Common myeloid progenitor, CD34-positive (primary cell): ENCODE measurements at regions not wholly inside any gene's neighbourhood (a gene's known extent, or its start where the extent isn't known, plus 50 kb on each side); places are given as distances from the start of the nearest gene placed in this dataset.

Experiments
- CTCF ChIA-PET: fragments of 350-600 bp; sonication (Branson Sonifier 250); formaldehyde crosslinking; loops from one replicate; lab custom pipeline; 2021; ENCODE audit warnings: antibody characterized with exemption; lab: Charles Lee
- POLR2A ChIA-PET: fragments of 350-600 bp; sonication (Branson Sonifier 250); formaldehyde crosslinking; loops from one replicate; lab custom pipeline; 2021; ENCODE audit warnings: antibody characterized with exemption; lab: Charles Lee
- DNase-seq, 3 donors: peaks; one replicate each; pipeline versions ENCODE4 v3.0.0 to v3.0.0-alpha.2; 2013
- H3K27ac ChIP-seq, 2 experiments: 1 replicate in 1 of 2; 2 replicates in 1 of 2; pipeline ENCODE4 v1.7.0; 2013; ENCODE audit warnings: inconsistent platforms in 2 of 2, low read length in 2 of 2, mild to moderate bottlenecking in 2 of 2, low read depth in 1 of 2, moderate library complexity in 1 of 2; ENCODE audit not compliant: severe bottlenecking in 2 of 2, insufficient read depth in 1 of 2, poor library complexity in 1 of 2
- H3K27me3 ChIP-seq, 5 experiments: replicated peaks in 2 of 5; 1 replicate in 3 of 5; 2 replicates in 2 of 5; pipeline versions ENCODE4 v1.6.1 to v1.7.0; 2013; ENCODE audit warnings: low read length in 4 of 5, mild to moderate bottlenecking in 2 of 5, moderate library complexity in 2 of 5, inconsistent platforms in 1 of 5; ENCODE audit not compliant: insufficient read depth in 5 of 5, control insufficient read depth in 4 of 5
- H3K36me3 ChIP-seq, 4 experiments: 1 replicate in 2 of 4; 2 replicates in 2 of 4; pipeline versions ENCODE4 v1.6.1 to v1.7.0; 2013; ENCODE audit warnings: low read length in 3 of 4, control low read depth in 1 of 4, mild to moderate bottlenecking in 1 of 4; ENCODE audit not compliant: control insufficient read depth in 4 of 4, insufficient read depth in 4 of 4
- H3K4me1 ChIP-seq, 4 experiments: 1 replicate in 3 of 4; 2 replicates in 1 of 4; pipeline versions ENCODE4 v1.6.1 to v1.7.1; 2013; ENCODE audit warnings: low read length in 3 of 4, mild to moderate bottlenecking in 3 of 4, control low read depth in 1 of 4, inconsistent platforms in 1 of 4, moderate library complexity in 1 of 4; ENCODE audit not compliant: control insufficient read depth in 4 of 4, insufficient read depth in 4 of 4; ENCODE audit errors: control extremely low read depth in 1 of 4
- H3K4me3 ChIP-seq, 7 experiments: 1 replicate in 4 of 7; 2 replicates in 3 of 7; pipeline versions ENCODE4 v1.5.1 to v1.7.0; 2013; ENCODE audit warnings: mild to moderate bottlenecking in 7 of 7, low read length in 6 of 7, moderate library complexity in 6 of 7, inconsistent platforms in 2 of 7, low read depth in 2 of 7, control low read depth in 1 of 7; ENCODE audit not compliant: insufficient read depth in 4 of 7, control insufficient read depth in 1 of 7; ENCODE audit errors: extremely low read depth in 1 of 7
- H3K9me3 ChIP-seq, 5 experiments: 1 replicate in 4 of 5; 2 replicates in 1 of 5; pipeline versions ENCODE4 v1.6.1 to v1.7.1; 2013; ENCODE audit warnings: low read length in 4 of 5, mild to moderate bottlenecking in 2 of 5, inconsistent platforms in 1 of 5, low read depth in 1 of 5, moderate library complexity in 1 of 5; ENCODE audit not compliant: control insufficient read depth in 4 of 5, insufficient read depth in 2 of 5; ENCODE audit errors: control extremely low read depth in 1 of 5
- WGBS: methylation state at CpG from one replicate; pipeline ENCODE4 v1.1.5; 2013; ENCODE audit not compliant: insufficient coverage; 5-methylcytosine and 5-hydroxymethylcytosine counted together

GRCh38 chr6:56368491-56368890, 121.1 kb upstream of the COL21A1 start:
- POLR2A ChIA-PET, result no interaction called here
- Histone ChIP-seq H3K27me3 (no peaks in the 10 kb centered on the region), H3K9me3 (no peaks in the 10 kb centered on the region), H3K4me3 (no peak overlapping the region), H3K36me3 (no peaks in the 10 kb centered on the region), H3K27ac (no peak overlapping the region), H3K4me1 (peaks cover 0 to 19% (median 9%) of the 10 kb centered on the region in 4 experiments)
- WGBS, result 75% methylated on average over 2 of the region's 3 CpGs
- DNase-seq, result no peak
- CTCF ChIA-PET, result interaction anchor here (1.3 to 2.2 kb wide), 2 partner anchors 10 to 224 kb away, joined by 5 to 8 read pairs; no protein-coding TSS in a partner anchor

GRCh38 chr6:56366141-56366852, 118.9 kb upstream of the COL21A1 start:
- Histone ChIP-seq H3K27me3 (no peaks in the 10 kb centered on the region), H3K4me1 (peaks cover 0 to 17% (median 8%) of the 10 kb centered on the region in 4 experiments), H3K9me3 (no peaks in the 10 kb centered on the region), H3K27ac (no peak overlapping the region), H3K4me3 (no peak overlapping the region), H3K36me3 (no peaks in the 10 kb centered on the region)
- ChIA-PET CTCF (interaction anchor here (2.2 kb wide), 1 partner anchor 8 kb away, joined by 8 read pairs; no protein-coding TSS in a partner anchor), POLR2A (no interaction called here)
- 100% methylated on average over 2 of the region's 6 CpGs for WGBS
- DNase-seq, result no peak

GRCh38 chr6:56364827-56365339, 117.5 kb upstream of the COL21A1 start:
- ChIA-PET POLR2A (interaction anchor here (0.6 kb wide), 1 partner anchor 1472 kb away, joined by 4 read pairs; no protein-coding TSS in a partner anchor), CTCF (interaction anchor here (0.9 to 2.5 kb wide), 3 partner anchors 9 to 184 kb away, joined by 3 to 7 read pairs (median 3); no protein-coding TSS in a partner anchor)
- H3K36me3 ChIP-seq, result no peaks in the 10 kb centered on the region
- H3K27me3 ChIP-seq, result no peaks in the 10 kb centered on the region
- DNase-seq, result no peak
- H3K27ac ChIP-seq, result no peak overlapping the region
- 71% methylated on average over 1 of the region's 2 CpGs for WGBS
- H3K4me3 ChIP-seq, result no peak overlapping the region
- H3K4me1 ChIP-seq, result peaks cover 0 to 3% (median 0%) of the 10 kb centered on the region in 4 experiments
- H3K9me3 ChIP-seq, result no peaks in the 10 kb centered on the region

GRCh38 chr6:56364431-56364826, 117.0 kb upstream of the COL21A1 start:
- Histone ChIP-seq H3K36me3 (no peaks in the 10 kb centered on the region), H3K4me1 (no peaks in the 10 kb centered on the region), H3K27ac (no peak overlapping the region), H3K4me3 (no peak overlapping the region), H3K27me3 (no peaks in the 10 kb centered on the region), H3K9me3 (no peaks in the 10 kb centered on the region)
- DNase-seq, result no peak
- ChIA-PET POLR2A (interaction anchor here (0.6 kb wide), 1 partner anchor 1472 kb away, joined by 4 read pairs; no protein-coding TSS in a partner anchor), CTCF (interaction anchor here (0.9 to 2.5 kb wide), 4 partner anchors 9 to 234 kb away, joined by 3 to 7 read pairs (median 3); no protein-coding TSS in a partner anchor)

- no peak overlapping the region for H3K4me3 ChIP-seq
- no peaks in the 10 kb centered on the region for H3K36me3 ChIP-seq
- no peak overlapping the region for H3K27ac ChIP-seq
- no peaks in the 10 kb centered on the region for H3K4me1 ChIP-seq
- CTCF ChIA-PET, result interaction anchor here (0.9 to 3.0 kb wide), 4 partner anchors 8 to 235 kb away, joined by 3 to 22 read pairs (median 5); no protein-coding TSS in a partner anchor
- no peaks in the 10 kb centered on the region for H3K27me3 ChIP-seq
- POLR2A ChIA-PET, result no interaction called here
- 96% methylated on average over 4 of the region's 5 CpGs for WGBS
- no peak for DNase-seq
- H3K9me3 ChIP-seq, result no peaks in the 10 kb centered on the region
Measured at GRCh38 chr6:56363796-56364430, 116.5 kb upstream of the COL21A1 start.

- Histone ChIP-seq H3K9me3 (no peaks in the 10 kb centered on the region), H3K27me3 (no peaks in the 10 kb centered on the region), H3K36me3 (no peaks in the 10 kb centered on the region), H3K4me3 (no peak overlapping the region), H3K27ac (no peak overlapping the region), H3K4me1 (no peaks in the 10 kb centered on the region)
- 90% methylated on average over 2 of the region's 4 CpGs for WGBS
- ChIA-PET POLR2A (no interaction called here), CTCF (interaction anchor here (0.8 to 3.0 kb wide), 4 partner anchors 205 to 237 kb away, joined by 3 to 22 read pairs (median 6); no protein-coding TSS in a partner anchor)
- DNase-seq, result no peak
Measured at GRCh38 chr6:56361812-56362211, 114.4 kb upstream of the COL21A1 start.
